AG09319 (cell line): ENCODE measurements at regions not wholly inside any gene's neighbourhood (a gene's known extent, or its start where the extent isn't known, plus 50 kb on each side); places are given as distances from the start of the nearest gene placed in this dataset.

Experiments
- DNase-seq: peaks from one replicate; pipeline ENCODE4 v3.0.0-alpha.2; 2010; ENCODE audit warnings: low read depth; ENCODE audit errors: extremely low read depth
- TF ChIP-seq, protein P1 (sequence below): IDR thresholded peaks from 2 replicates; pipeline ENCODE4 v1.5.1; 2011; ENCODE audit warnings: low read depth, mild to moderate bottlenecking, inconsistent platforms, low read length, moderate library complexity

DNA sequence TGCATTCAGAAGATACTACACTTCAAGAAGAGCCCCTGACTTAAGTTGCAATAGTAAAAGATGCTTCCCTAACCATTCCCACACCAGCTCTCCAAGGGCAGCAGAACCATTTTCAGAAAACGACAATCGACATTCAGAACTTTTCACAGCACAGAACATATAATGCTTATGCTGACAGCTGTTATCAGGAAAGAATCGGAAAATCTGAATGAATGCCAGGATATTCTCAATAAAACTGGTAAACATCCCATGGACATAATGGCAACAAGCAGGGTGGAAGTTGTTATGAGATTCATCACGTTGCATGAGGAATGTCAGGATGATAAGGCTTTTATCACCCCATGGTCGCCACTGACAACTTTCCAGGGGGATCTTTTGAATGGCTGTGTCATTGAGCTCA is 246.6 kb upstream of the CHRM3 start:
- no peak for DNase-seq
- TF ChIP-seq, protein P1, sequence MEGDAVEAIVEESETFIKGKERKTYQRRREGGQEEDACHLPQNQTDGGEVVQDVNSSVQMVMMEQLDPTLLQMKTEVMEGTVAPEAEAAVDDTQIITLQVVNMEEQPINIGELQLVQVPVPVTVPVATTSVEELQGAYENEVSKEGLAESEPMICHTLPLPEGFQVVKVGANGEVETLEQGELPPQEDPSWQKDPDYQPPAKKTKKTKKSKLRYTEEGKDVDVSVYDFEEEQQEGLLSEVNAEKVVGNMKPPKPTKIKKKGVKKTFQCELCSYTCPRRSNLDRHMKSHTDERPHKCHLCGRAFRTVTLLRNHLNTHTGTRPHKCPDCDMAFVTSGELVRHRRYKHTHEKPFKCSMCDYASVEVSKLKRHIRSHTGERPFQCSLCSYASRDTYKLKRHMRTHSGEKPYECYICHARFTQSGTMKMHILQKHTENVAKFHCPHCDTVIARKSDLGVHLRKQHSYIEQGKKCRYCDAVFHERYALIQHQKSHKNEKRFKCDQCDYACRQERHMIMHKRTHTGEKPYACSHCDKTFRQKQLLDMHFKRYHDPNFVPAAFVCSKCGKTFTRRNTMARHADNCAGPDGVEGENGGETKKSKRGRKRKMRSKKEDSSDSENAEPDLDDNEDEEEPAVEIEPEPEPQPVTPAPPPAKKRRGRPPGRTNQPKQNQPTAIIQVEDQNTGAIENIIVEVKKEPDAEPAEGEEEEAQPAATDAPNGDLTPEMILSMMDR = no peak

- TF ChIP-seq, protein P1 = no peak
- no peak for DNase-seq
Measured at GRCh38 chr1:239128541-239128940, 257.8 kb upstream of the CHRM3 start.

GRCh38 chr1:239126884-239127283 is 259.5 kb upstream of the CHRM3 start:
- DNase-seq = no peak
- TF ChIP-seq, protein P1 = no peak

- DNase-seq = no peak
- TF ChIP-seq, protein P1 = no peak
Measured at GRCh38 chr1:239125893-239126292, 260.5 kb upstream of the CHRM3 start.

- DNase-seq = no peak
- TF ChIP-seq, protein P1 = no peak
Measured at GRCh38 chr1:239125027-239125426, 261.3 kb upstream of the CHRM3 start.

DNA sequence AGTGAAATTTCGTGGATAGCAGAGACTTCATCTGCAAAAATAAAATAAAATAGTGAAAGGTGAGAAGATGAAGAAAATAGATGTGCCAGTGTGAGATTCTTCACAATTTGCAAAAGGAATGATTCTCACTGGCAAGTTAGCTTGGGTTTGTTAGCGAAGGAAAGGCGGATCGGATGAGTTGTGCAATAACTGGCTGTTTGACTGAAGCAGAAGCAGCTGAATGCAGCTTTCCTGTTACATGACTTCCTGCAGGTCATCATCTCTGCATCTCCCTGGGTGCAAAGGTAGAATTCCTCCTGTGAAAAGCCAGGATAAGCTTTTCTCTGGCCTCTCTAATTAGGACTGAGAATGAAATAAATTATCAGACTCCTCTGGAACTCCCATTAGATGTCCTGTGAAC is 263.1 kb upstream of the CHRM3 start:
- TF ChIP-seq, protein P1 = no peak
- no peak for DNase-seq

DNA sequence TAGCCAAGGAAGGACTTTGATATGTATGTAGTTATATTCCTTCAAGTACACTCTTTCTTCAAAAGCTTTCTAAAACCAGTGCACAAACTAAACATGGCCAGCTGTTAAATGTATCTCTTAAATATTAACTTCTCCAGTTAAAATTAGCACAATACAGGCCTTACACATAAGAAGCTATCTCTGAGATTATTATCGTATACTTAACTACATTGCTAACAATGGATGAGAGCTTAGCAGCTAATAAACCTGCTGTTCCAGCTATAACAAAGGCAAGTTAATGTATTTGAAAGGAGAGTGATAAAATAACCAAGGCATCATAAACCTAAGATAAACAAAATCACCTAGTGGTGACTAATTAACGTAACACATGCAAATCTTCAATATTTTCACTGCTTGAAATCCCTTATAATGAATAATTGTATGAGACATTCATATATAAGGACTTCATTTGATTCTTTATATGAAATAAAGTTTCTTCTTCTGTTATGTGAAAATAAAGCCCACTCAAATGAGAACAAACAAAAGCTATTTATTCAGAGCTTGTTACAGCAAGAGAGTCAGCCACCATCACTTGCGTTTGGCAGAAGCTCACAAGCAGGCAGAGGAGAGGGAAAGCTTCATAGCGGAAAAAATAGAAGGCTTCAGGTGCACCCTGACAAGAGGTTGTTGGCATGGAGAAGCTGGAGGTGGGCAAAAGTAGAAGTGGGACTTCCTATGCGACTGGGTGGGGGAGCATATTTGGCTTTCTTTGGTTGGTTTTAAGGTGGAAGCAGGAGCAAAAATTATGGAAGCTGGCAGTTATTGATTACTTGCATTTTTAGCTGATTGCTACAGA is 274.1 kb upstream of the CHRM3 start:
- TF ChIP-seq, protein P1 = no peak
- DNase-seq = no peak
